ENCODE measurements at regions not wholly inside any gene's neighbourhood (a gene's known extent, or its start where the extent isn't known, plus 50 kb on each side); places are given as distances from the start of the nearest gene placed in this dataset.

- TF ChIP-seq CTCF (IDR thresholded peaks at IDR 0.05): no peak
- no peak for TF ChIP-seq POLR2AphosphoS5 (IDR thresholded peaks at IDR 0.05; ENCODE audit: low read depth, low read length)
- no peak for TF ChIP-seq SIN3A (IDR thresholded peaks at IDR 0.05; ENCODE audit: borderline replicate concordance, insufficient read depth, low read depth, low read length)
- no peak for TF ChIP-seq REST (IDR thresholded peaks at IDR 0.05; ENCODE audit: insufficient read depth in 1 of 2, low read depth in 2 of 2, low read length in 1 of 2)
- TF ChIP-seq TCF7L2 (IDR thresholded peaks at IDR 0.05; ENCODE audit: low read depth, low read length): no peak
These were observed 126.6 kb downstream of the NOL4 start for GRCh38 chr18:34098109-34098508.
